Neural cell (in vitro differentiated cells): ENCODE measurements at regions not wholly inside any gene's neighbourhood (a gene's known extent, or its start where the extent isn't known, plus 50 kb on each side); places are given as distances from the start of the nearest gene placed in this dataset.

Experiments used
- H2AFZ ChIP-seq: fragments of 200-600, 300-800 bp; sonication (generic), shearing (Covaris generic); 2 replicates; pipeline ENCODE4 v1.6.0; 2014; ENCODE audit warnings: low read depth, mild to moderate bottlenecking, antibody characterized with exemption, low read length, moderate library complexity
- H3F3A ChIP-seq: fragments of 200-600 bp; shearing (Covaris generic); 2 replicates; pipeline ENCODE4 v1.6.1; 2016; ENCODE audit warnings: mild to moderate bottlenecking, moderate library complexity, mixed read lengths, antibody characterized with exemption, low read length; ENCODE audit not compliant: insufficient read depth, poor library complexity, severe bottlenecking
- H3K27ac ChIP-seq: fragments of 200-600, 300-800 bp; sonication (generic), shearing (Covaris generic); 2 replicates; pipeline ENCODE4 v1.5.1; 2014; ENCODE audit warnings: mild to moderate bottlenecking, low read length, moderate library complexity
- H3K27me3 ChIP-seq: fragments of 300-800, 200-600 bp; sonication (generic), shearing (Covaris generic); 2 replicates; pipeline ENCODE4 v1.6.0; 2014; ENCODE audit warnings: mild to moderate bottlenecking, low read depth, low read length, moderate library complexity; ENCODE audit not compliant: insufficient read depth
- H3K36me3 ChIP-seq: fragments of 300-800, 200-600 bp; sonication (generic), shearing (Covaris generic); 2 replicates; pipeline ENCODE4 v1.5.1; 2014; ENCODE audit warnings: mild to moderate bottlenecking, antibody characterized with exemption, low read length, moderate library complexity; ENCODE audit not compliant: insufficient read depth
- H3K4me2 ChIP-seq: fragments of 300-800, 200-600 bp; sonication (generic), shearing (Covaris generic); 2 replicates; pipeline ENCODE4 v1.6.0; 2014; ENCODE audit warnings: mild to moderate bottlenecking, low read length
- H3K4me3 ChIP-seq: fragments of 300-800, 200-600 bp; sonication (generic), shearing (Covaris generic); 2 replicates; pipeline ENCODE4 v1.5.1; 2014; ENCODE audit warnings: mild to moderate bottlenecking, low read length, moderate library complexity
- H3K79me2 ChIP-seq: fragments of 200-600 bp; shearing (Covaris generic); replicated peaks from 2 replicates; pipeline ENCODE4 v1.6.0; 2014; ENCODE audit warnings: mild to moderate bottlenecking, low read length, moderate library complexity; ENCODE audit not compliant: insufficient read depth
- H3K9ac ChIP-seq: fragments of 300-800, 200-600 bp; sonication (generic), shearing (Covaris generic); 2 replicates; pipeline ENCODE4 v1.6.1; 2016; ENCODE audit warnings: mild to moderate bottlenecking, low read length, mixed read lengths
- H3K9me2 ChIP-seq: fragments of 200-600 bp; shearing (Covaris generic); 2 replicates; pipeline ENCODE4 v1.6.1; 2016; ENCODE audit warnings: mild to moderate bottlenecking, low read length, mixed read lengths; ENCODE audit not compliant: insufficient read depth
- H3K9me3 ChIP-seq: fragments of 200-600, 300-800 bp; sonication (generic), shearing (Covaris generic); 2 replicates; pipeline ENCODE4 v1.6.1; 2016; ENCODE audit warnings: mild to moderate bottlenecking, mixed run types, low read length, moderate library complexity, mixed read lengths
- H4K20me1 ChIP-seq: fragments of 200-600 bp; shearing (Covaris generic); 2 replicates; pipeline ENCODE4 v1.6.1; 2016; ENCODE audit warnings: mild to moderate bottlenecking, mixed run types; ENCODE audit not compliant: insufficient read depth
- EP300 ChIP-seq: fragments of 450-650 bp; conservative IDR thresholded peaks from 2 replicates; pipeline ENCODE4 v1.6.1; 2014; ENCODE audit warnings: antibody characterized with exemption, mild to moderate bottlenecking, moderate library complexity; ENCODE audit not compliant: poor library complexity, severe bottlenecking
- EZH2 ChIP-seq: fragments of 200-600, 300-800 bp; shearing (Covaris generic), sonication (generic); IDR thresholded peaks from 2 replicates; pipeline ENCODE4 v1.6.1; 2014; ENCODE audit warnings: antibody characterized with exemption, low read length, borderline replicate concordance, mild to moderate bottlenecking; ENCODE audit not compliant: insufficient read depth, poor library complexity, severe bottlenecking
- MXI1 ChIP-seq: fragments of 450-650 bp; conservative IDR thresholded peaks from 2 replicates; pipeline ENCODE4 v1.6.1; 2014; ENCODE audit warnings: antibody characterized with exemption, mild to moderate bottlenecking; ENCODE audit not compliant: poor library complexity, severe bottlenecking
- POLR2AphosphoS5 ChIP-seq: IDR thresholded peaks from 2 replicates; pipeline ENCODE4 v1.6.1; 2012
- RAD21 ChIP-seq: fragments of 450-650 bp; conservative IDR thresholded peaks from 2 replicates; pipeline ENCODE4 v1.6.1; 2014; ENCODE audit warnings: antibody characterized with exemption, mild to moderate bottlenecking, moderate library complexity
- REST ChIP-seq: IDR thresholded peaks from 2 replicates; pipeline ENCODE4 v1.6.1; 2012; ENCODE audit warnings: borderline replicate concordance
- SMC3 ChIP-seq: fragments of 450-650 bp; conservative IDR thresholded peaks from 2 replicates; pipeline ENCODE4 v1.6.1; 2014; ENCODE audit warnings: antibody characterized with exemption, mild to moderate bottlenecking, moderate library complexity; ENCODE audit not compliant: poor library complexity
- TAF1 ChIP-seq: IDR thresholded peaks from 2 replicates; pipeline ENCODE4 v1.6.1; 2012; ENCODE audit warnings: low read depth
- TF ChIP-seq, protein P1 (sequence below): fragments of 450-650 bp; IDR thresholded peaks from 2 replicates; pipeline ENCODE4 v1.5.1; 2014; ENCODE audit warnings: antibody characterized with exemption, mild to moderate bottlenecking, moderate library complexity; ENCODE audit not compliant: poor library complexity, severe bottlenecking

GRCh38 chr11:32176223-32176934 is 85.5 kb downstream of the RCN1 start:
- peak overlapping the region; percentile 77 for H3K27ac ChIP-seq
- H3K79me2 ChIP-seq, result no peaks in the 10 kb centered on the region
- H3K9me3 ChIP-seq, result no peaks in the 10 kb centered on the region
- H3K9me2 ChIP-seq, result no peaks in the 10 kb centered on the region
- peak overlapping the region; percentile 34 for H3K4me2 ChIP-seq
- no peaks in the 10 kb centered on the region for H4K20me1 ChIP-seq
- H3F3A ChIP-seq, result peaks cover 3% of the 10 kb centered on the region
- H2AFZ ChIP-seq, result no peak overlapping the region
- no peak overlapping the region for H3K9ac ChIP-seq
- H3K27me3 ChIP-seq, result no peaks in the 10 kb centered on the region
- no peaks in the 10 kb centered on the region for H3K36me3 ChIP-seq
- no peak overlapping the region for H3K4me3 ChIP-seq
- no peak for TF ChIP-seq REST
- no peak for TF ChIP-seq TAF1
- TF ChIP-seq, protein P1, sequence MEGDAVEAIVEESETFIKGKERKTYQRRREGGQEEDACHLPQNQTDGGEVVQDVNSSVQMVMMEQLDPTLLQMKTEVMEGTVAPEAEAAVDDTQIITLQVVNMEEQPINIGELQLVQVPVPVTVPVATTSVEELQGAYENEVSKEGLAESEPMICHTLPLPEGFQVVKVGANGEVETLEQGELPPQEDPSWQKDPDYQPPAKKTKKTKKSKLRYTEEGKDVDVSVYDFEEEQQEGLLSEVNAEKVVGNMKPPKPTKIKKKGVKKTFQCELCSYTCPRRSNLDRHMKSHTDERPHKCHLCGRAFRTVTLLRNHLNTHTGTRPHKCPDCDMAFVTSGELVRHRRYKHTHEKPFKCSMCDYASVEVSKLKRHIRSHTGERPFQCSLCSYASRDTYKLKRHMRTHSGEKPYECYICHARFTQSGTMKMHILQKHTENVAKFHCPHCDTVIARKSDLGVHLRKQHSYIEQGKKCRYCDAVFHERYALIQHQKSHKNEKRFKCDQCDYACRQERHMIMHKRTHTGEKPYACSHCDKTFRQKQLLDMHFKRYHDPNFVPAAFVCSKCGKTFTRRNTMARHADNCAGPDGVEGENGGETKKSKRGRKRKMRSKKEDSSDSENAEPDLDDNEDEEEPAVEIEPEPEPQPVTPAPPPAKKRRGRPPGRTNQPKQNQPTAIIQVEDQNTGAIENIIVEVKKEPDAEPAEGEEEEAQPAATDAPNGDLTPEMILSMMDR, result peak; percentile 96
- TF ChIP-seq MXI1, result no peak
- peak; percentile 64 for TF ChIP-seq EP300
- TF ChIP-seq RAD21, result peak; percentile 99
- TF ChIP-seq SMC3, result peak; percentile 97

DNA sequence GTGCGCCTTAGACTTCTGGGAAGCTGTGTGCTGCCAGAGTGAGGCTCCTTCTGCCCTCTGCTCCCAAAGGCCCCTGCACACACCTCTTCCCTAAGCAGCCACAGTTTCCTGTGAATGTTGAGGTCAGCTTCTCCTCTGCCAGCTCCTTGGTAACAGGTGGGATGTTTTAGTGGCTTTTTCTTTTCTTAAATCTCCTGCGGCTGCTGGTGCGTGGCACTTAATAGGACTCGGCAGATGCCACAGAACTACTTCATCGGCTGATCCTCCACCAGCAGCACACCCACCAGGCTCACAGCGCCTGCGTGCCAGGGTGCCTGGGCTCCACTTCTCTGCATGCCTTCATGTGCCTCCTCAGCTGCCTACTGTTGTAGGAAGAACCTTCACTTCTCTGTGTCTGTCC is 87.8 kb downstream of the RCN1 start:
- peaks cover 3% of the 10 kb centered on the region for H3F3A ChIP-seq
- H3K9me3 ChIP-seq, result no peaks in the 10 kb centered on the region
- no peaks in the 10 kb centered on the region for H3K9me2 ChIP-seq
- H2AFZ ChIP-seq, result no peak overlapping the region
- no peak overlapping the region for H3K27ac ChIP-seq
- H3K9ac ChIP-seq, result no peak overlapping the region
- H4K20me1 ChIP-seq, result no peaks in the 10 kb centered on the region
- no peak overlapping the region for H3K4me3 ChIP-seq
- no peaks in the 10 kb centered on the region for H3K79me2 ChIP-seq
- H3K27me3 ChIP-seq, result no peaks in the 10 kb centered on the region
- H3K36me3 ChIP-seq, result no peaks in the 10 kb centered on the region
- no peak overlapping the region for H3K4me2 ChIP-seq
- TF ChIP-seq SMC3, result no peak
- TF ChIP-seq, protein P1, result no peak
- no peak for TF ChIP-seq EP300
- no peak for TF ChIP-seq POLR2AphosphoS5
- no peak for TF ChIP-seq MXI1
- no peak for TF ChIP-seq REST
- no peak for TF ChIP-seq RAD21
- no peak for TF ChIP-seq TAF1
- TF ChIP-seq EZH2, result no peak
